Thymus (tissue), 11 donors: ENCODE measurements at regions not wholly inside any gene's neighbourhood (a gene's known extent, or its start where the extent isn't known, plus 50 kb on each side); places are given as distances from the start of the nearest gene placed in this dataset.

ENCODE experiments used
- DNase-seq, 9 donors: peaks; one replicate each; pipeline ENCODE4 v3.0.0-alpha.2; 2013; ENCODE audit warnings: low spot score in 9 of 9, low read depth in 6 of 9, missing footprints in 1 of 9
- H3K27ac ChIP-seq, 2 donors: one replicate each; pipeline ENCODE4 v1.5.1; 2013; ENCODE audit warnings: control low read depth in 1 of 2, low read depth in 1 of 2, low read length in 1 of 2, mild to moderate bottlenecking in 1 of 2, moderate library complexity in 1 of 2
- H3K27me3 ChIP-seq, 2 donors: one replicate each; pipeline ENCODE4 v1.5.1; 2013; ENCODE audit warnings: low read length in 1 of 2; ENCODE audit not compliant: control insufficient read depth in 2 of 2, insufficient read depth in 1 of 2
- H3K36me3 ChIP-seq, 2 donors: one replicate each; pipeline ENCODE4 v1.5.1; 2013; ENCODE audit warnings: low read length in 1 of 2, mild to moderate bottlenecking in 1 of 2, moderate library complexity in 1 of 2; ENCODE audit not compliant: control insufficient read depth in 2 of 2, insufficient read depth in 2 of 2
- H3K4me1 ChIP-seq, 2 donors: one replicate each; pipeline ENCODE4 v1.5.1; 2013; ENCODE audit warnings: low read length in 2 of 2; ENCODE audit not compliant: control insufficient read depth in 2 of 2, insufficient read depth in 2 of 2
- H3K4me3 ChIP-seq, 2 donors: one replicate each; pipeline ENCODE4 v1.5.1; 2013; ENCODE audit warnings: low read length in 2 of 2, control low read depth in 1 of 2, mild to moderate bottlenecking in 1 of 2
- H3K9me3 ChIP-seq, 2 donors: one replicate each; pipeline ENCODE4 v1.5.1; 2013; ENCODE audit warnings: low read length in 1 of 2, mild to moderate bottlenecking in 1 of 2; ENCODE audit not compliant: control insufficient read depth in 2 of 2, insufficient read depth in 1 of 2
- WGBS: extraction: QIAGEN DNeasy Blood & Tissue Kit; methylation state at CpG from one replicate; pipeline ENCODE4 v1.1.7; 2013; 5-methylcytosine and 5-hydroxymethylcytosine counted together
- donor health status: healthy.

- no peak for DNase-seq
These were observed 318.4 kb downstream of the GLRX3 start for GRCh38 chr10:130454543-130455000.

DNA sequence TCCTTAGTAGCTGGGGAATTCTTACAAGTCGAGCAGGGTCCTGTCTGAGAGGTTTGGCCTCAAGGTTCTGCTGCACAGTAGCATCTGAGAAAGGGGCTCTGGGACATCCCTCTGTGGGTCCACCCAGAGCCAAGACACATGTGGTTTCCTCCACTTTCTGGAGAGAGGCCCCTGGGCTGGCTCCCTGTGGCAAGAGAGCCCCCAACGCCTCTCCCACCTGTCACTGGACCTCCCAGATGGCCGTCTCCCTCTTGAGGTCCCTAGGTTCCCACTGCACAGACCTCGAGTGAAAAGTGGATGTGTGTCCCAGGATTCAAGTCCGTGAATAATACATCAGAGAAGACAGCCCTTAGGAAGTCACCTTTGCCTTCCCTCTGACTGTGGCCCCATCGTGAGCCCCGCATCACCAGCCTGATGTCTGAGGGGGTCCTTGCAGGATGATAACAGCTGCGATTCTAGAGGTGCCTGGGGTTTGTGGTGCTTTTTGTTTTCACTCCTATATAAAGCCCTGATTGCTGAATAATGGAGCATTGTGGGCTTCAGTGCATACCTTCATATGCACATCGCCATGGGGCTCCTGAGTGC, 319.0 kb downstream of the GLRX3 start:
- no peak for DNase-seq
- H3K4me3 ChIP-seq, result no peak overlapping the region
- 93% methylated on average over 9 of the region's 9 CpGs for WGBS
- no peaks in the 10 kb centered on the region for H3K9me3 ChIP-seq
- H3K27me3 ChIP-seq, result no peaks in the 10 kb centered on the region
- no peaks in the 10 kb centered on the region for H3K4me1 ChIP-seq
- no peak overlapping the region for H3K27ac ChIP-seq
- H3K36me3 ChIP-seq, result no peaks in the 10 kb centered on the region

More at GRCh38 chr10:130454543-130455000, 318.4 kb downstream of the GLRX3 start:
- Histone ChIP-seq H3K27ac (no peak overlapping the region), H3K9me3 (no peaks in the 10 kb centered on the region), H3K4me3 (no peak overlapping the region), H3K36me3 (no peaks in the 10 kb centered on the region), H3K27me3 (no peaks in the 10 kb centered on the region), H3K4me1 (no peaks in the 10 kb centered on the region)
- 92% methylated on average over 7 of the region's 7 CpGs for WGBS

- H3K4me3 ChIP-seq, result no peak overlapping the region
- no peak for DNase-seq
- 94% methylated on average over 7 of the region's 7 CpGs for WGBS
- H3K9me3 ChIP-seq, result no peaks in the 10 kb centered on the region
- no peaks in the 10 kb centered on the region for H3K27me3 ChIP-seq
- H3K4me1 ChIP-seq, result no peaks in the 10 kb centered on the region
- no peaks in the 10 kb centered on the region for H3K36me3 ChIP-seq
- no peak overlapping the region for H3K27ac ChIP-seq
These were observed 319.6 kb downstream of the GLRX3 start for GRCh38 chr10:130455791-130456190.

DNA sequence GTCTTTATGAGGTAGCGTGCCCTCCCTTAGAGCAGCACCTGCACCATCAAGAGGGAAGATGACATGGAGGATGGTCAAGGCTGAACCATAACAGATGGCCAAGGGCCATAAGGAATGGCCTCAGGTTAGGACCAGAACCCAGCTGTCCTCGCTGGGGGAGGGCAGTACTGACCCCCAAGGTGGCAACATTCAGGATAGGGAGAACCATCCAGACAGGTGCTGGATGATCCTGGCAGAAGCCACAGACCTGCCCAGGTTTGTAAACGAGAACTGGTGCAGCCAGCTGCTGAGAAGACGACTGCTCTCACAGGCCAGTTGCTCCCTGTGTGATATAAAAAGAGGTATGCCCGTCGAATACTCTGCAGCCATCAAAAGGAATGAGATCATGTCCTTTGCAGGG, 320.4 kb downstream of the GLRX3 start:
- Histone ChIP-seq H3K4me3 (no peak overlapping the region), H3K9me3 (no peaks in the 10 kb centered on the region), H3K36me3 (no peaks in the 10 kb centered on the region), H3K4me1 (no peaks in the 10 kb centered on the region), H3K27me3 (no peaks in the 10 kb centered on the region), H3K27ac (no peak overlapping the region)
- DNase-seq, result no peak
- WGBS, result 88% methylated on average over 6 of the region's 6 CpGs

- 84% methylated on average over 4 of the region's 4 CpGs for WGBS
- Histone ChIP-seq H3K27ac (no peak overlapping the region), H3K4me1 (no peaks in the 10 kb centered on the region), H3K9me3 (no peaks in the 10 kb centered on the region), H3K4me3 (no peak overlapping the region), H3K27me3 (no peaks in the 10 kb centered on the region), H3K36me3 (no peaks in the 10 kb centered on the region)
- no peak for DNase-seq
These were observed 322.3 kb downstream of the GLRX3 start for GRCh38 chr10:130458509-130458908.

DNA sequence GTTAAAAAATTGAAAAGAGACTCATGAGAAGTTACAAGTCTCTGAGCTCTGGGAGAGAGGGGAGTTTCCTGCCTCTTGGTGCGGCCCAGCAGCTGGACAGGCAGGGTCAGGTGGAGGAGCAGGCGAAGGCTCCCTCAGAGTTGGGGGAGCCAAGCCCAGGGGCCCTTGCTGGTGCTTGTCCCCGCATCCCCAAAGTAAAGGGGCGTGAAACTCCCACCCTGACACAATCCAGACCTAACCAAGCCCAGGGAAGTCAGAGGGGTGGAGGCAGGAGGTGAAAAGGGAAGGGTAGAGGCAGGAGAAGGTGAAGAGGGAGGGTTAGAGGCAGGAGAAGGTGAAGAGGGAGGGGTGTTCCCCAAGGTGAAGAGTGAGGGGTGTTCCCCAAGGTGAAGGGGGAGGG, 322.8 kb downstream of the GLRX3 start:
- Histone ChIP-seq H3K9me3 (no peaks in the 10 kb centered on the region), H3K36me3 (no peaks in the 10 kb centered on the region), H3K27me3 (no peaks in the 10 kb centered on the region), H3K4me3 (no peak overlapping the region), H3K27ac (no peak overlapping the region), H3K4me1 (no peaks in the 10 kb centered on the region)
- 82% methylated on average over 4 of the region's 4 CpGs for WGBS
- no peak for DNase-seq

DNA sequence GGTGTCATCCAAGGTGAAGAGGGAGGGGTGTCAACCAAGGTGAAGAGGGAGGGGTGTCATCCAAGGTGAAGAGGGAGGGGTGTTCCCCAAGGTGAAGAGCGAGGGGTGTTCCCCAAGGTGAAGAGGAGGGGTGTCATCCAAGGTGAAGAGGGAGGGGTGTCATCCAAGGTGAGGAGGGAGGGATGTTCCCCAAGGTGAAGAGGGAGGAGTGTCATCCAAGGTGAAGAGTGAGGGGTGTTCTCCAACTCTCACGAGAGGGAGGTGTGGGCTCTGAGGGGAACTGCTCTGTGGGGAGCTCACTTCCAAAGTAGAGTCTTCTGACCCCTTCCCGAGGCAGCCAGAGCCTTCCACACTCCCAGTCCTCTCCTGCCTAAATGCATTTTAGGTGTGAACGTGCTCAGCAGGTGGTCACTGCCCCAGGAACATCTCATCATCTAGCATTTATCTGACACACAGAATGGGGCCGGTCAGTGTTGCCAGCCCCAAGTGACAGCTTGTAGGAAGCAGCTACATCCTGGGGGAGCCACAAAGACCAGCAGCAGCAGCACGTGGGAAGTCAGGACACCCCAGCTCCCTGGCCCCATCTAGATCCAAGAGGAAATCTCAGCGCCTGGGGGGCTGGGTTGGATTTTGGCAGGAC, 323.8 kb downstream of the GLRX3 start:
- Histone ChIP-seq H3K4me1 (no peaks in the 10 kb centered on the region), H3K27me3 (no peaks in the 10 kb centered on the region), H3K9me3 (no peaks in the 10 kb centered on the region), H3K36me3 (no peaks in the 10 kb centered on the region), H3K4me3 (no peak overlapping the region), H3K27ac (no peak overlapping the region)
- DNase-seq, result no peak
- 71% methylated on average over 7 of the region's 7 CpGs for WGBS

DNA sequence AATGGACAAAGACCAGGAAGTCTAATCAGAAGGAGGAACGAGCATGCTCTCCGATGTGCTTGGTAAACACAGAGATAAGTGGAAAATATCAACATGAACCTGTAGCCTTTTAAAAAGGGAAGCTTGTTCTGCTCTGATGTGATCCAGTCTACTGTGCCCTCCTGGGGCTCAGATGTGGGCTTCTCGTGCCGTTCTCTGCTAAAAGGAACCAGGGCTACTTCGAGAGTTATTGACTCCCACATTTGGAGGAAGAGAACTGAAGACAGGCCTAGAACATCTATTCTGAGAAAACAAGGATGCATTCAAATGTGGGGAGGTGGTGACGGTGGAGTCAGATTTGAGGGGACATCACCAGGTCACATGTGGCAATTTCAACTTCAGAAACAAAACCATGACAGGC, 325.4 kb downstream of the GLRX3 start:
- Histone ChIP-seq H3K27ac (no peak overlapping the region), H3K9me3 (no peaks in the 10 kb centered on the region), H3K36me3 (no peaks in the 10 kb centered on the region), H3K27me3 (no peaks in the 10 kb centered on the region), H3K4me1 (no peaks in the 10 kb centered on the region), H3K4me3 (no peak overlapping the region)
- no peak for DNase-seq
- 85% methylated on average over 6 of the region's 6 CpGs for WGBS

GRCh38 chr10:130463104-130463875, 327.1 kb downstream of the GLRX3 start:
- Histone ChIP-seq H3K27me3 (no peaks in the 10 kb centered on the region), H3K27ac (no peak overlapping the region), H3K4me3 (no peak overlapping the region), H3K36me3 (no peaks in the 10 kb centered on the region), H3K4me1 (no peaks in the 10 kb centered on the region), H3K9me3 (no peaks in the 10 kb centered on the region)
- WGBS, result 92% methylated on average over 6 of the region's 6 CpGs
- no peak for DNase-seq
